ENCODE measurements at regions not wholly inside any gene's neighbourhood (a gene's known extent, or its start where the extent isn't known, plus 50 kb on each side); places are given as distances from the start of the nearest gene placed in this dataset.

- TF ChIP-seq, protein P1, sequence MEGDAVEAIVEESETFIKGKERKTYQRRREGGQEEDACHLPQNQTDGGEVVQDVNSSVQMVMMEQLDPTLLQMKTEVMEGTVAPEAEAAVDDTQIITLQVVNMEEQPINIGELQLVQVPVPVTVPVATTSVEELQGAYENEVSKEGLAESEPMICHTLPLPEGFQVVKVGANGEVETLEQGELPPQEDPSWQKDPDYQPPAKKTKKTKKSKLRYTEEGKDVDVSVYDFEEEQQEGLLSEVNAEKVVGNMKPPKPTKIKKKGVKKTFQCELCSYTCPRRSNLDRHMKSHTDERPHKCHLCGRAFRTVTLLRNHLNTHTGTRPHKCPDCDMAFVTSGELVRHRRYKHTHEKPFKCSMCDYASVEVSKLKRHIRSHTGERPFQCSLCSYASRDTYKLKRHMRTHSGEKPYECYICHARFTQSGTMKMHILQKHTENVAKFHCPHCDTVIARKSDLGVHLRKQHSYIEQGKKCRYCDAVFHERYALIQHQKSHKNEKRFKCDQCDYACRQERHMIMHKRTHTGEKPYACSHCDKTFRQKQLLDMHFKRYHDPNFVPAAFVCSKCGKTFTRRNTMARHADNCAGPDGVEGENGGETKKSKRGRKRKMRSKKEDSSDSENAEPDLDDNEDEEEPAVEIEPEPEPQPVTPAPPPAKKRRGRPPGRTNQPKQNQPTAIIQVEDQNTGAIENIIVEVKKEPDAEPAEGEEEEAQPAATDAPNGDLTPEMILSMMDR (IDR thresholded peaks at IDR 0.05): no peak
- TF ChIP-seq CBFB (CRISPR knock-in tag; IDR thresholded peaks at IDR 0.05; ENCODE audit: low read depth): no peak
- TF ChIP-seq FOXJ3 (CRISPR knock-in tag; IDR thresholded peaks at IDR 0.05; ENCODE audit: borderline replicate concordance): no peak
- TF ChIP-seq MXD4 (CRISPR knock-in tag; IDR thresholded peaks at IDR 0.05; ENCODE audit: borderline replicate concordance): no peak
- no peak for TF ChIP-seq ESRRA (CRISPR knock-in tag; IDR thresholded peaks at IDR 0.05; ENCODE audit: borderline replicate concordance)
- TF ChIP-seq CREB1 (CRISPR knock-in tag; IDR thresholded peaks at IDR 0.05): no peak
- no peak for TF ChIP-seq KAT7 (CRISPR knock-in tag; IDR thresholded peaks at IDR 0.05; ENCODE audit: borderline replicate concordance)
These were observed 149.9 kb upstream of the RASSF8 start for GRCh38 chr12:25808604-25809003.
